ENCODE measurements at regions not wholly inside any gene's neighbourhood (a gene's known extent, or its start where the extent isn't known, plus 50 kb on each side); places are given as distances from the start of the nearest gene placed in this dataset.

DNA sequence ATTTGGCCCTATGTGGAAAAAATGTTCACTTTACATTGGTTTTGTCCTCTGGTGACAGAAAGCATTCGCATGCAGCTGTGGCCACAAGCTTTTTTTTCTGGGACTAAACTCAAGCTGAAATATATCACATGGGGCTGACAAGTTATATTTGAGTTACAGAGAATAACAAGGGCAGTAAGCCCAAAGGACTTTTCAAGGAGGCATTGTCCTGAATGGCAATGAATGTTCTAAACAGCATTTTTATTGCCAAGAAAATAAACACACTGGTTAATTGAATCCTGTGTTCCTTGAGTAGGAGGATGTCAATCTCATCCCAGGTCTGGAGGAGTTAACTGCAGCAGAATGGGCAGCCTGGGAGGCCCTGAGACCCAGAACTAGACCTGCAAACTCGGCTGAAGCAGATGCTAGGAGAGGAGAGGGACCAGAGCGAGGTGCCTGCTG lies 114.5 kb downstream of the COPRS start:
- H3K9me3 ChIP-seq: no peaks in the 10 kb centered on the region
- no peaks in the 10 kb centered on the region for H3K36me3 ChIP-seq
- no peak overlapping the region for H3K27ac ChIP-seq
- DNase-seq: no peak
- intact Hi-C loops (cut with DNase I; ENCODE audit: low total_unique reads) (no loop called here), in situ Hi-C loops (cut with MboI; ENCODE audit: low pct_ligation_motif_present in 1 of 4, low pct_unique_long_range_greater_than_20kb in 1 of 4, low sequenced_read_pairs in 3 of 4) (no loop called here)
- H3K27me3 ChIP-seq: no peaks in the 10 kb centered on the region
- H3K4me3 ChIP-seq: no peak overlapping the region
- TF ChIP-seq EP300 (IDR thresholded peaks at IDR 0.05; ENCODE audit: low read depth) (no peak), POLR2AphosphoS5 (IDR thresholded peaks at IDR 0.05) (no peak), POLR2A (IDR thresholded peaks at IDR 0.05) (no peak)
- TF ChIP-seq, protein P1, sequence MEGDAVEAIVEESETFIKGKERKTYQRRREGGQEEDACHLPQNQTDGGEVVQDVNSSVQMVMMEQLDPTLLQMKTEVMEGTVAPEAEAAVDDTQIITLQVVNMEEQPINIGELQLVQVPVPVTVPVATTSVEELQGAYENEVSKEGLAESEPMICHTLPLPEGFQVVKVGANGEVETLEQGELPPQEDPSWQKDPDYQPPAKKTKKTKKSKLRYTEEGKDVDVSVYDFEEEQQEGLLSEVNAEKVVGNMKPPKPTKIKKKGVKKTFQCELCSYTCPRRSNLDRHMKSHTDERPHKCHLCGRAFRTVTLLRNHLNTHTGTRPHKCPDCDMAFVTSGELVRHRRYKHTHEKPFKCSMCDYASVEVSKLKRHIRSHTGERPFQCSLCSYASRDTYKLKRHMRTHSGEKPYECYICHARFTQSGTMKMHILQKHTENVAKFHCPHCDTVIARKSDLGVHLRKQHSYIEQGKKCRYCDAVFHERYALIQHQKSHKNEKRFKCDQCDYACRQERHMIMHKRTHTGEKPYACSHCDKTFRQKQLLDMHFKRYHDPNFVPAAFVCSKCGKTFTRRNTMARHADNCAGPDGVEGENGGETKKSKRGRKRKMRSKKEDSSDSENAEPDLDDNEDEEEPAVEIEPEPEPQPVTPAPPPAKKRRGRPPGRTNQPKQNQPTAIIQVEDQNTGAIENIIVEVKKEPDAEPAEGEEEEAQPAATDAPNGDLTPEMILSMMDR (IDR thresholded peaks at IDR 0.05): no peak
- WGBS, 2 donors (ENCODE audit: low coverage in 1 of 2): 0 to 36% methylated on average over 1 to 3 of the region's 3 CpGs
- peaks cover 0 to 33% (median 7%) of the 10 kb centered on the region in 4 donors for H3K4me1 ChIP-seq

DNA sequence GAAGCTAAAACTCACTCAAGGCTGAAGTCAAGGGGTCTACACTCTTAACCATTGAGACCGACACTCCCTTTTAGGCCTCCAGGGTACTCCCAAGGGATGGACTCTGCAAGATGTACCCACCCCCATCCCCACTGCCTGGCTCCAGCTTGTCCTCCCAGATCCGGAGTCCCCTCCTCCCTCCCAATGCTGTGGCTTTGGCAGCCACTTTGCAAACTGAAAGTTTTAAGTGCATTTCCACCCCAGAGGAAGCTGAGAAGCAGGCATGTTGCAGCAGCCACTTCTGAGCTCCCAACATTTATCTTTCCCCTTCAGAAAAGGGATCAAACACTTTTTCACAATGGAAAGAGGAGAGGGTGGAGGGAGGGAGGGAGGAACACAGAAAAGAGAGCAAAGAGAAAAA lies 115.2 kb downstream of the COPRS start:
- Histone ChIP-seq H3K36me3 (no peaks in the 10 kb centered on the region), H3K27ac (no peak overlapping the region), H3K9me3 (no peaks in the 10 kb centered on the region), H3K4me3 (no peak overlapping the region), H3K27me3 (no peaks in the 10 kb centered on the region), H3K4me1 (peaks cover 3 to 33% (median 7%) of the 10 kb centered on the region in 4 donors)
- in situ Hi-C loops (cut with MboI; ENCODE audit: low pct_ligation_motif_present in 1 of 4, low pct_unique_long_range_greater_than_20kb in 1 of 4, low sequenced_read_pairs in 3 of 4) (no loop called here), intact Hi-C loops (cut with DNase I; ENCODE audit: low total_unique reads) (no loop called here)
- DNase-seq: no peak
- TF ChIP-seq POLR2AphosphoS5 (IDR thresholded peaks at IDR 0.05) (no peak), EP300 (IDR thresholded peaks at IDR 0.05; ENCODE audit: low read depth) (no peak)
- TF ChIP-seq, protein P1 (IDR thresholded peaks at IDR 0.05): no peak
- 51 to 60% methylated on average over 1 to 2 of the region's 2 CpGs for WGBS, 2 donors (ENCODE audit: low coverage in 1 of 2)

DNA sequence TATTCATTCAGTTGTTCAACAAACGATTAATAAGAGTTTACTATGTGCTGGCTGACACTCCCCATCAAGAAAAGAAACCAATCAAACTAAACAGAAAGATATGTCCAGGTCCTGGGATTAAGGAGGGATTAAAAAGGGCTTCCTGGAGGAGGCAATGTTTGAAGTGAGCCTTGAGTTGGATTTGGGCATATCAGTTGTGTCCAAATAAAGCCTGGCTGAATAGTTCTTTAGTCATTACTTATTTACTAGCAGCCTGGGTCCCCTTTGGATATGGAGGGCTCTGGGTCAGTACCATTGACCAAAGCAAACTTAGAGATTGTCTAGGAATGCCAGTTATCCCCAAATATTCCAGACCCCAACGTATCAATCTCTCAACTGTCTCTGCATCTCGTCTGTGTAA lies 117.7 kb downstream of the COPRS start:
- Histone ChIP-seq H3K36me3 (no peaks in the 10 kb centered on the region), H3K4me1 (peaks cover 9 to 33% (median 10%) of the 10 kb centered on the region in 4 donors), H3K9me3 (no peaks in the 10 kb centered on the region), H3K4me3 (no peak overlapping the region), H3K27ac (peak overlapping the region in 2 of 4 donors; percentile 40 to 45), H3K27me3 (no peaks in the 10 kb centered on the region)
- intact Hi-C loops (cut with DNase I; ENCODE audit: low total_unique reads): no loop called here
- DNase-seq: no peak
- TF ChIP-seq EP300 (IDR thresholded peaks at IDR 0.05; ENCODE audit: low read depth) (no peak), POLR2A (IDR thresholded peaks at IDR 0.05) (no peak), POLR2AphosphoS5 (IDR thresholded peaks at IDR 0.05) (no peak)
- TF ChIP-seq, protein P1 (IDR thresholded peaks at IDR 0.05): no peak
- in situ Hi-C loops (cut with MboI; ENCODE audit: low pct_ligation_motif_present in 1 of 4, low pct_unique_long_range_greater_than_20kb in 1 of 4, low sequenced_read_pairs in 3 of 4): no loop called here
- 78% methylated on average over 3 of the region's 3 CpGs; no CpG with 5 or more reads in 1 of the 2 donors for WGBS, 2 donors (ENCODE audit: low coverage in 1 of 2)

DNA sequence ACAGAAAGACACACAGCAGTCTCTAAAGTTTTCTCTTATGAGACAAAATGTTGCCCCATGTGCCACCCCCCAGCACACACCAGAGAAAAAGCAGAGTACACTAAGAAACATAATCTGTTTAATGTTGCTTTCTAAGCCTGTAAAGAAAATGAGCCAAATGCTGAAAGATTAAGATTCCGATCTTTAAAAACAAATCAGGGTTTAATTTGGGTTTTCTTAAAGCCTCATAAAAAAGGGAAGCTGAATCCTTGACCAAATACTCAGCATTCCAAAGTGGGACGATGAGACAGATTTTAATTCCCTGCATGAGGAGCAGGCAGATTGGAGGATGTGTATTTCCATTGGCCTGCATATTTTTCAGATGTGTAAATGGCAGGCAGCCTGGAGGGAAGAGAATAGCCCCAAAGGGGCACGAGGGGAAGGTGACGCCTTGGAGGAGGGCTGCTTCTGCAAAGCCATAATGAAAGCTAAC lies 118.4 kb downstream of the COPRS start:
- 51 to 67% methylated on average over 4 of the region's 4 CpGs for WGBS, 2 donors (ENCODE audit: low coverage in 1 of 2)
- in situ Hi-C loops (cut with MboI; ENCODE audit: low pct_ligation_motif_present in 1 of 4, low pct_unique_long_range_greater_than_20kb in 1 of 4, low sequenced_read_pairs in 3 of 4): no loop called here
- no peaks in the 10 kb centered on the region for H3K27me3 ChIP-seq
- peak overlapping the region; percentile 13 to 65 (median 44) for H3K27ac ChIP-seq
- TF ChIP-seq POLR2AphosphoS5 (IDR thresholded peaks at IDR 0.05) (no peak), POLR2A (IDR thresholded peaks at IDR 0.05) (no peak), EP300 (IDR thresholded peaks at IDR 0.05; ENCODE audit: low read depth) (no peak)
- TF ChIP-seq, protein P1 (IDR thresholded peaks at IDR 0.05): no peak
- no peak for DNase-seq
- peaks cover 9 to 25% (median 10%) of the 10 kb centered on the region in 4 donors for H3K4me1 ChIP-seq
- H3K4me3 ChIP-seq: no peak overlapping the region
- H3K36me3 ChIP-seq: no peaks in the 10 kb centered on the region
- H3K9me3 ChIP-seq: no peaks in the 10 kb centered on the region
- intact Hi-C loops (cut with DNase I; ENCODE audit: low total_unique reads): no loop called here
